HepG2 (cell line): ENCODE measurements at regions not wholly inside any gene's neighbourhood (a gene's known extent, or its start where the extent isn't known, plus 50 kb on each side); places are given as distances from the start of the nearest gene placed in this dataset.
A peak's percentile ranks its signal among the peaks of the same experiment; 100 is the strongest.

Source experiments
- ARID3A ChIP-seq: IDR thresholded peaks from 2 replicates; pipeline ENCODE4 v1.6.1; 2012; ENCODE audit warnings: low read depth, low read length, improper control_type of control experiment
- ATF4 ChIP-seq, 2 experiments: fragments of 450-650 bp in 1 of 2; sonication (generic) in 1 of 2; formaldehyde crosslinking; IDR thresholded peaks; 2 replicates each; pipeline versions ENCODE4 v1.5.0 to v1.8.0; 2020 to 2022; ENCODE audit warnings: mild to moderate bottlenecking in 1 of 2, missing genetic modification reagents in 1 of 2
- CREBL2 ChIP-seq: sonication (generic); formaldehyde crosslinking; IDR thresholded peaks from 2 replicates; pipeline ENCODE4 v1.8.1; 2023; ENCODE audit warnings: missing genetic modification reagents, mild to moderate bottlenecking, borderline replicate concordance
- HNF4A ChIP-seq: sonication (generic); formaldehyde crosslinking; IDR thresholded peaks from 2 replicates; pipeline ENCODE4 v1.4.0; 2020; ENCODE audit warnings: missing genetic modification reagents
- HOXA3 ChIP-seq: sonication (generic); formaldehyde crosslinking; IDR thresholded peaks from 2 replicates; pipeline ENCODE4 v1.5.0; 2020; ENCODE audit warnings: missing genetic modification reagents
- IKZF4 ChIP-seq: sonication (generic); formaldehyde crosslinking; IDR thresholded peaks from 2 replicates; pipeline ENCODE4 v1.5.1; 2020; ENCODE audit warnings: borderline replicate concordance, mild to moderate bottlenecking, low read depth, missing genetic modification reagents; ENCODE audit errors: not compliant biosample characterization
- MTA3 ChIP-seq: sonication (generic); formaldehyde crosslinking; IDR thresholded peaks from 2 replicates; pipeline ENCODE4 v1.4.0; 2020; ENCODE audit warnings: missing genetic modification reagents
- MXD4 ChIP-seq: IDR thresholded peaks from 2 replicates; pipeline ENCODE4 v1.6.1; 2016; ENCODE audit warnings: mild to moderate bottlenecking, missing biosample characterization, missing genetic modification reagents
- PHF8 ChIP-seq: sonication (generic); formaldehyde crosslinking; IDR thresholded peaks from 2 replicates; pipeline ENCODE4 v1.5.0; 2020; ENCODE audit warnings: missing genetic modification reagents
- RBM22 ChIP-seq: fragments of 200-400 bp; formaldehyde crosslinking; optimal IDR thresholded peaks from 2 replicates; pipeline ENCODE3; 2017; ENCODE audit warnings: mild to moderate bottlenecking, low read length, moderate library complexity
- SNAI1 ChIP-seq: sonication (generic); formaldehyde crosslinking; IDR thresholded peaks from 2 replicates; pipeline ENCODE4 v1.5.0; 2020; ENCODE audit warnings: mild to moderate bottlenecking, missing genetic modification reagents, borderline replicate concordance
- TERF1 ChIP-seq: sonication (generic); formaldehyde crosslinking; IDR thresholded peaks from 2 replicates; pipeline ENCODE4 v1.8.0; 2022; ENCODE audit warnings: mild to moderate bottlenecking, missing genetic modification reagents, moderate library complexity
- UBTF ChIP-seq: sonication (generic); formaldehyde crosslinking; IDR thresholded peaks from 2 replicates; pipeline ENCODE4 v1.4.0; 2020; ENCODE audit warnings: mild to moderate bottlenecking, missing genetic modification reagents
- ZC3H13 ChIP-seq: sonication (generic); formaldehyde crosslinking; IDR thresholded peaks from 2 replicates; pipeline ENCODE4 v1.8.1; 2023; ENCODE audit warnings: mild to moderate bottlenecking, missing genetic modification reagents, moderate library complexity
- ZMAT5 ChIP-seq: sonication (generic); formaldehyde crosslinking; IDR thresholded peaks from 2 replicates; pipeline ENCODE4 v1.5.0; 2020; ENCODE audit warnings: mild to moderate bottlenecking, low read depth, missing genetic modification reagents, borderline replicate concordance
- ZNF326 ChIP-seq: sonication (generic); formaldehyde crosslinking; IDR thresholded peaks from 2 replicates; pipeline ENCODE4 v1.4.0; 2020; ENCODE audit warnings: missing genetic modification reagents, borderline replicate concordance
- ZNF501 ChIP-seq: sonication (generic); formaldehyde crosslinking; IDR thresholded peaks from 2 replicates; pipeline ENCODE4 v1.5.1; 2020; ENCODE audit warnings: mild to moderate bottlenecking, moderate library complexity, missing genetic modification reagents
- ZNF572 ChIP-seq: sonication (generic); formaldehyde crosslinking; IDR thresholded peaks from 2 replicates; pipeline ENCODE4 v1.5.1; 2020; ENCODE audit warnings: mild to moderate bottlenecking, missing genetic modification reagents
- ZNF747 ChIP-seq: sonication (generic); formaldehyde crosslinking; IDR thresholded peaks from 2 replicates; pipeline ENCODE4 v1.8.1; 2023; ENCODE audit warnings: missing genetic modification reagents, mild to moderate bottlenecking, borderline replicate concordance
- ZNF800 ChIP-seq: sonication (generic); formaldehyde crosslinking; IDR thresholded peaks from 2 replicates; pipeline ENCODE4 v1.4.0; 2020; ENCODE audit warnings: missing genetic modification reagents
- ZNF841 ChIP-seq: sonication (generic); formaldehyde crosslinking; IDR thresholded peaks from 2 replicates; pipeline ENCODE4 v1.8.1; 2023; ENCODE audit warnings: missing genetic modification reagents, borderline replicate concordance
- ZSCAN22 ChIP-seq: sonication (generic); formaldehyde crosslinking; IDR thresholded peaks from 2 replicates; pipeline ENCODE4 v1.4.0; 2020; ENCODE audit warnings: mild to moderate bottlenecking, missing genetic modification reagents

GRCh38 chr14:80003138-80003537 is 208.2 kb downstream of the DIO2 start (continued):
- TF ChIP-seq TERF1 = no peak
- TF ChIP-seq MXD4 (CRISPR knock-in tag) = no peak
- peak in 1 of 2 experiments; percentile 58; a peak in 2 of 4 replicates for TF ChIP-seq ATF4 (CRISPR knock-in tag; IDR thresholded peaks at IDR 0.05)
- TF ChIP-seq HOXA3 (CRISPR knock-in tag) = no peak
- no peak for TF ChIP-seq ZMAT5
- TF ChIP-seq ZNF800 = no peak
- TF ChIP-seq UBTF (CRISPR knock-in tag) = no peak
- TF ChIP-seq MTA3 = no peak
- no peak for TF ChIP-seq ZC3H13 (CRISPR knock-in tag)
- no peak for TF ChIP-seq PHF8 (CRISPR knock-in tag)
- TF ChIP-seq ZSCAN22 (CRISPR knock-in tag) = no peak
- TF ChIP-seq SNAI1 (CRISPR knock-in tag) = no peak
- peak; percentile 94 for TF ChIP-seq ARID3A
- no peak for TF ChIP-seq ZNF572 (CRISPR knock-in tag)
- TF ChIP-seq ZNF841 (CRISPR knock-in tag) = 0 out of 2 replicates have a peak, but pooled peaks have one; percentile 34
- TF ChIP-seq ZNF747 (CRISPR knock-in tag) = no peak
- no peak for TF ChIP-seq ZNF326 (CRISPR knock-in tag)
- TF ChIP-seq RBM22 = no peak
- TF ChIP-seq CREBL2 = no peak
- no peak for TF ChIP-seq ZNF501 (CRISPR knock-in tag)
- TF ChIP-seq IKZF4 = no peak
- peak; percentile 23; the same call in 1 of the 2 replicates for TF ChIP-seq HNF4A (CRISPR knock-in tag)
